CD14-positive monocyte (primary cell): ENCODE measurements at regions not wholly inside any gene's neighbourhood (a gene's known extent, or its start where the extent isn't known, plus 50 kb on each side); places are given as distances from the start of the nearest gene placed in this dataset.
"Not testable (repeated sequence)": the region's sequence is repeated elsewhere in the genome, so short reads cannot be mapped to it uniquely, and the experiment has no call there.

Experiments
- DNase-seq, 3 donors: peaks; one replicate each; pipeline ENCODE4 v3.0.0-alpha.2; 2011 to 2022
- H2AFZ ChIP-seq: 2 replicates; pipeline ENCODE4 v1.6.0; 2012; ENCODE audit warnings: mild to moderate bottlenecking, low read depth, low read length, inconsistent platforms; ENCODE audit not compliant: insufficient read depth, poor library complexity, severe bottlenecking
- H3K27ac ChIP-seq, 2 donors: 1 replicate in 1 of 2; 2 replicates in 1 of 2; pipeline ENCODE4 v1.5.1; 2012 to 2013; ENCODE audit warnings: low read length in 2 of 2, control low read depth in 1 of 2, inconsistent platforms in 1 of 2, low read depth in 1 of 2, mild to moderate bottlenecking in 1 of 2
- H3K27me3 ChIP-seq, 2 donors: one replicate each; pipeline versions ENCODE4 v1.6.0 to v1.6.1; 2011 to 2013; ENCODE audit warnings: low read length in 2 of 2; ENCODE audit not compliant: control insufficient read depth in 2 of 2, insufficient read depth in 2 of 2
- H3K36me3 ChIP-seq, 2 donors: replicated peaks in 1 of 2; 1 replicate in 1 of 2; 2 replicates in 1 of 2; pipeline versions ENCODE4 v1.5.1 to v1.6.1; 2012 to 2013; ENCODE audit warnings: low read length in 2 of 2, control low read depth in 1 of 2, inconsistent platforms in 1 of 2, mild to moderate bottlenecking in 1 of 2; ENCODE audit not compliant: insufficient read depth in 2 of 2, control insufficient read depth in 1 of 2
- H3K4me1 ChIP-seq, 2 donors: 1 replicate in 1 of 2; 2 replicates in 1 of 2; pipeline versions ENCODE4 v1.5.1 to v1.6.1; 2012 to 2013; ENCODE audit warnings: low read length in 2 of 2, control low read depth in 1 of 2, inconsistent platforms in 1 of 2, mild to moderate bottlenecking in 1 of 2, moderate library complexity in 1 of 2; ENCODE audit not compliant: insufficient read depth in 2 of 2, control insufficient read depth in 1 of 2
- H3K4me2 ChIP-seq: replicated peaks from 2 replicates; pipeline ENCODE3; 2012; ENCODE audit warnings: low read length, moderate library complexity, mild to moderate bottlenecking; ENCODE audit not compliant: poor library complexity, severe bottlenecking; ENCODE audit errors: extremely low read depth
- H3K4me3 ChIP-seq, 3 experiments: fragments of 200-600 bp in 1 of 3; sonication (generic) in 1 of 3; replicated peaks in 1 of 3; 1 replicate in 2 of 3; 2 replicates in 1 of 3; pipeline ENCODE4 v1.5.1; 2011 to 2013; ENCODE audit warnings: low read length in 3 of 3, mild to moderate bottlenecking in 3 of 3, control low read depth in 2 of 3, low read depth in 2 of 3, inconsistent platforms in 1 of 3, moderate library complexity in 1 of 3
- H3K79me2 ChIP-seq: 2 replicates; pipeline ENCODE4 v1.6.0; 2012; ENCODE audit warnings: mild to moderate bottlenecking, control low read depth, inconsistent platforms, low read length, moderate library complexity; ENCODE audit not compliant: insufficient read depth
- H3K9ac ChIP-seq: 2 replicates; pipeline ENCODE4 v1.6.0; 2017; ENCODE audit warnings: low read length, mild to moderate bottlenecking; ENCODE audit not compliant: insufficient read depth, poor library complexity, severe bottlenecking
- H3K9me3 ChIP-seq, 2 donors: replicated peaks in 1 of 2; 1 replicate in 1 of 2; 2 replicates in 1 of 2; pipeline versions ENCODE4 v1.5.1 to v1.6.1; 2012 to 2013; ENCODE audit warnings: low read length in 2 of 2, control low read depth in 1 of 2; ENCODE audit not compliant: control insufficient read depth in 1 of 2, insufficient read depth in 1 of 2
- H4K20me1 ChIP-seq: 2 replicates; pipeline ENCODE4 v1.6.0; 2012; ENCODE audit warnings: mild to moderate bottlenecking, low read length, control low read depth, moderate library complexity; ENCODE audit not compliant: insufficient read depth
- H3K27ac Mint-ChIP-seq, 7 donors: one replicate each; pipeline ENCODE4 v1.8.0; 2020; ENCODE audit warnings: mild to moderate bottlenecking in 7 of 7, mixed read lengths in 7 of 7, moderate library complexity in 6 of 7, inconsistent platforms in 2 of 7
- H3K27me3 Mint-ChIP-seq, 3 donors: one replicate each; pipeline ENCODE4 v1.8.0; 2021 to 2022; ENCODE audit warnings: low read depth in 3 of 3, mild to moderate bottlenecking in 3 of 3, mixed read lengths in 3 of 3, moderate library complexity in 3 of 3, inconsistent platforms in 1 of 3
- H3K36me3 Mint-ChIP-seq, 2 donors: one replicate each; pipeline ENCODE4 v1.8.0; 2020; ENCODE audit warnings: mixed read lengths in 2 of 2, inconsistent platforms in 1 of 2, mild to moderate bottlenecking in 1 of 2
- H3K4me1 Mint-ChIP-seq: one replicate; pipeline ENCODE4 v1.8.0; 2020; ENCODE audit warnings: mild to moderate bottlenecking, mixed read lengths
- H3K4me3 Mint-ChIP-seq, 2 donors: one replicate each; pipeline ENCODE4 v1.8.0; 2020; ENCODE audit warnings: mild to moderate bottlenecking in 2 of 2, mixed read lengths in 2 of 2, moderate library complexity in 1 of 2
- H3K9me3 Mint-ChIP-seq, 7 donors: one replicate each; pipeline ENCODE4 v1.8.0; 2020 to 2022; ENCODE audit warnings: mixed read lengths in 7 of 7, mild to moderate bottlenecking in 6 of 7, moderate library complexity in 6 of 7, inconsistent platforms in 2 of 7
- CTCF ChIP-seq: fragments of 200-600 bp; IDR thresholded peaks from one replicate; pipeline ENCODE4 v1.8.0; 2022; ENCODE audit warnings: antibody characterized with exemption, mild to moderate bottlenecking
- WGBS: methylation state at CpG from one replicate; pipeline ENCODE4 v1.1.5; 2013; ENCODE audit warnings: missing lambda C conversion rate; ENCODE audit not compliant: insufficient coverage; 5-methylcytosine and 5-hydroxymethylcytosine counted together
- intact Hi-C, 2 donors: fragments of 100-400 bp; cut with micrococcal nuclease; formaldehyde crosslinking; loops; one replicate each; pipeline versions ENCODE4 v1.15.0 to v1.15.1; 2023

GRCh38 chr19:56980906-56981305 lies 138.9 kb upstream of the USP29 start:
- H2AFZ ChIP-seq, result no peak overlapping the region
- no peaks in the 10 kb centered on the region for H3K79me2 ChIP-seq
- intact Hi-C loops, result no loop called here
- Mint-ChIP-seq H3K4me3 (no peak overlapping the region), H3K27ac (no peak overlapping the region), H3K4me1 (no peaks in the 10 kb centered on the region), H3K27me3 (no peaks in the 10 kb centered on the region), H3K9me3 (peaks cover 38 to 88% (median 71%) of the 10 kb centered on the region in 7 donors), H3K36me3 (no peaks in the 10 kb centered on the region)
- H3K36me3 ChIP-seq, result no peaks in the 10 kb centered on the region
- no peaks in the 10 kb centered on the region for H4K20me1 ChIP-seq
- no peak overlapping the region for H3K4me3 ChIP-seq
- H3K4me1 ChIP-seq, result no peaks in the 10 kb centered on the region
- no peak overlapping the region for H3K9ac ChIP-seq
- H3K27me3 ChIP-seq, result no peaks in the 10 kb centered on the region
- DNase-seq, result no peak
- peaks cover 93 to 95% of the 10 kb centered on the region in 2 donors for H3K9me3 ChIP-seq
- no peak overlapping the region for H3K27ac ChIP-seq
- 84% methylated on average over 11 of the region's 16 CpGs for WGBS
- no peak overlapping the region for H3K4me2 ChIP-seq
- TF ChIP-seq CTCF, result no peak

DNA sequence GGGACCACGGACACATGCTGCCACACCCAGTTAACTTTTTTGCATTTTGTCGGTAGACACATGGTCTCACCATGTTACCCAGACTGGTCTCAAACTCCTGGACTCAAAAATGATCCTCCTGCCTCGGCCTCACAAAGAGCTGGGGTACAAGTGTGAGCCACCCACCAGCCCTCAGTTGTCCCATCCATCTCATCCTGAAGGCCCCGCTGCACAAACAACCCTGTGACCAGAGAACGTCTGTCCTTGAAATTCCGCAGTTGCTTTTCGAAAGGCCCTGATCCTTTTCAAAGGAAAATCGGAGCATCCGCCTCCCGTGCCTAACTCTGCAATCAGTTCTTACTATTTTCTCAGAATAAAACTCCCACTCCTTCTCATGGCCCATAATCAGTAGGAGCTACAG lies 138.3 kb upstream of the USP29 start:
- WGBS, result 86% methylated on average over 5 of the region's 10 CpGs
- H3K9ac ChIP-seq, intact Hi-C loops, H3K27me3 ChIP-seq, H3K27me3 Mint-ChIP-seq, H3K4me1 ChIP-seq, H3K4me3 Mint-ChIP-seq, H2AFZ ChIP-seq, H3K27ac ChIP-seq, H3K4me2 ChIP-seq, H4K20me1 ChIP-seq, H3K4me1 Mint-ChIP-seq, H3K79me2 ChIP-seq, H3K27ac Mint-ChIP-seq, H3K4me3 ChIP-seq, DNase-seq, H3K36me3 ChIP-seq, H3K36me3 Mint-ChIP-seq: not testable (repeated sequence)
- H3K9me3 Mint-ChIP-seq, result peaks cover 40 to 88% (median 70%) of the 10 kb centered on the region in 7 donors
- peaks cover 94 to 96% of the 10 kb centered on the region in 2 donors for H3K9me3 ChIP-seq
